Activated CD8-positive, alpha-beta memory T cell treated with anti-CD3 and anti-CD28 coated beads, Interleukin-2, amount 50 U/mL, for 4 hours (primary cell): ENCODE measurements at regions not wholly inside any gene's neighbourhood (a gene's known extent, or its start where the extent isn't known, plus 50 kb on each side); places are given as distances from the start of the nearest gene placed in this dataset.

ENCODE experiments used
- DNase-seq: peaks from one replicate; pipeline ENCODE4 v3.0.0-alpha.2; 2020

DNA sequence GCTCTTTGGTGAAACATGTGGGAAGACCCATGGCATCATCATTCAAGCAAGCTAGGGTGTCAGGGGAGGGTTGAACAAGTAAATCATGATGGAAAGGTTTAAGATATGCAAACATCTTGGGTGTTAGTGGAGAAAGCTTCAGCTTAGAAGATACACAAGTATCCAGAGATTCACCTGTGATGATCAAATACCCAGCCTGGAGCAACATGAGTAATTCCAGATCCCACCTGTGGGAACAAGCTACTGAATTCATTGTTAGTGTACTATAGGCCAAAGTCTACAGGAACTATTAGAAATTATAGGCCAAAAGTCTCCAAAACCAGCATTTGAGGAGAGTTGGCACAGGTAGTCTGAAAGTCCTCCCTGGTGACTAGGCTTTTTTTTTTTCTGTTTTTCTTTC, 499.9 kb downstream of the NUF2 start:
- no peak for DNase-seq

GRCh38 chr1:163823017-163823416, 501.3 kb downstream of the NUF2 start:
- no peak for DNase-seq

GRCh38 chr1:163824006-163824405, 502.3 kb downstream of the NUF2 start:
- no peak for DNase-seq

DNA sequence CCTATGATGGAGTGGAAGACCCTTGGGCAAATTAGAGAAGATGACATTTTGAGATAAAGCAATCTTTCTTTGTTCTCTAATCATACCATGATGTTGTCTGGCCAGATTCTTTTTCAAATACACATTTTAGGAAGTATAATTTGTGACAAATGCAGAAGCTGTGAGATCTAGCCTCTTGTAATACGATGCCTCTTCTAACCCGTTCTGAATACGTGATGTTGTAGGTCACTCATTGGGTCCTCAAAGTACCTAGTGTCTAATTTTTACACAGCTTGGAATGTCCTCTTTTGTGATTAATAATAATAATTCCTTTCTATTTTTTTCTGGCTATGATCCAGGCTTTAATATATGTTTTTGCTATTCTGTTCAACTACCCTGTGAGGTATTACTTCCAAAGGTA, 502.7 kb downstream of the NUF2 start:
- DNase-seq: no peak

DNA sequence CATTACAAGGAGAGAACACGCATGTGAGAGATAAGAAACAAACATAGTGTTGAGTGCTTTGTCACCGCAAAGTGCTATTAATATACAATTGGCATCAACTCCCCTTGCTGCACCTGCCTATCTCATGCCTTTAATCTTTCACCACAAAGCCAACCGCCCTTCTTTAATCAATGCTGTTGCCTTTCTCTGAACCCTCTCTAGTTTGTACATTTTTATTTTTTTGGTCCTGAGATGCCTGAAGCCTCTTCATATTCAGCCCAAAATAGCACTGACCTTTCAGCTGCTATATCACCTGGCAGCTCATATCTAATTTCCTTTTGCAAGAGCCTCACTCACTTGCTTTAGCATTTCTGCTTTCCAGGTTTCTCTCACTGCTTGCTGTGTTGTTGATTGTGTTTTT, 504.7 kb downstream of the NUF2 start:
- no peak for DNase-seq

DNA sequence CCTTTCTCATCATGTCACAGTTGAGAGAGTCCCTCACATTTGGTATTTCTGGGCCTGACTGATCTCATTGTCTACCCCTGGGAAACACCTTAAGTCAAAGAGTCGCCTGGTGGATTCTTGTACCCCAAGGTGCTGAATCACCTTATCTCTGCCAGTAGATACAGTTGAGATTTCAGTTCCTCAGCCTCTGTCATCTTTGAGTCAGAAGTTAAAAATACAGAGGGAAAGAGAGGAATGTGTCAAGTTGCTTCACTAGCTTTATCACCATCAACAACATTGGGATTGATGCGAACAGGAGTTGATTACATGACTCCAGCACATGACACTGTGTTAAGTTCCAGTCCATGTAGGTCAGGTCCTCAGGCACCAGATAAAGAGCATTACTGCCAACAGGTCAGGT, 513.0 kb downstream of the NUF2 start:
- no peak for DNase-seq

DNA sequence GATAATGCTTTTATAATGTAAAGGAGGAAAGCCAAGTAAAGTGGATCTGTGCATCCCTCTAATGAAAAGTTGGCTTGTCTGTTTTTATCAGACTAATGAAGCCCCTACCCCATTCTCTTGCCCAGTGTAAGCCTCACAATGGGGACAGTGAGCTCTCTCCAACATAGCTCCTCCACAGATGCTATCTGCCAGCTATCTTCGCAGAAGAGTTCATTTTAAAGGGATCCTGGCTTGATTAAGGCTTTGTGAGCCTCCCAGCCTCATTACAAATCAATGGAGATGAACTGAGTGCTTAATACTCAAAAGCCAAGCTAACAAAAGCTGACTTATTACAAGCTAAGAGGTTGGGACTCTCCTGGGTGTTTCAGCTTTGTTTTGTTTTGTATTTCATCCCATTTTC, 514.7 kb downstream of the NUF2 start:
- no peak for DNase-seq

- DNase-seq: no peak
Measured at GRCh38 chr1:163837206-163837605, 515.5 kb downstream of the NUF2 start.

- DNase-seq: no peak
Measured at GRCh38 chr1:163842571-163842970, 520.8 kb downstream of the NUF2 start.

DNA sequence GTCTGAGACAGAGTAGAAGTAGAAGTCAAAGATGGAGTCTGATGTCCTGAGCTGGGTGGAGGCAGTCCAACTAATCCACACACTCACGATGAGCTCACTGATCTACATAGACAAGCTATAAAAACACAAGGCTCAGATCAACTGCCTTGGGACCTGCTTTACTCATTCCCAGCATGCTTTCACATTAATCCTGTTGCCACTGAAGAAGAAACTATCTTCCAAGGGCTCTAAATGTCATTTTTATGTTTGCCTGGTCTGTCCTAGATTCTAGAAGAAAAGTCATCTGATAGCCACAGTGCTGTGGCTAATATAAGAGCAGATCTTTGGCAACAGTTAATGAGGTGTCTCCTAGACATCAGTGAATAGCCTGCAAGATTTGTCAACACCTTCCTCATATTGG, 522.7 kb downstream of the NUF2 start:
- DNase-seq: no peak

- DNase-seq: no peak
Measured at GRCh38 chr1:163845279-163845678, 523.5 kb downstream of the NUF2 start.

DNA sequence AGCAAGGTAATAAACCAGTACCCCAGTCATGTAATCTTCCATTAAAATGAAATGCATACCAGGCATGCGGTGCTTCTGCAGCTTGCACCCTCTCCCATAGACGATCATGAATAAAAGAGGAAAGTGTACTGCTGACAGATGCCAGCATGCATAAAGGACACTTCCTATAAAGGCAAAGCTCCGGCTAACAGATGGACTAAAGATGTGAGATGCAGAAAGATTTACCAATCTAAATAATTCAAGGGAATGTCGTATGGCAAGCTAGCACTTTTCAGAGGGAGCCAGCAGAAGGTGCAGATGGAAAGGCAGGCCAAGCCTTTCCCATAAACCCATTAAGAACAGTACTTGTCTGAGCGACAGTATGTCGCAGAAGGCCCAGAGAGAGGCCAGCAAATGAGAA, 542.0 kb downstream of the NUF2 start:
- DNase-seq: no peak

DNA sequence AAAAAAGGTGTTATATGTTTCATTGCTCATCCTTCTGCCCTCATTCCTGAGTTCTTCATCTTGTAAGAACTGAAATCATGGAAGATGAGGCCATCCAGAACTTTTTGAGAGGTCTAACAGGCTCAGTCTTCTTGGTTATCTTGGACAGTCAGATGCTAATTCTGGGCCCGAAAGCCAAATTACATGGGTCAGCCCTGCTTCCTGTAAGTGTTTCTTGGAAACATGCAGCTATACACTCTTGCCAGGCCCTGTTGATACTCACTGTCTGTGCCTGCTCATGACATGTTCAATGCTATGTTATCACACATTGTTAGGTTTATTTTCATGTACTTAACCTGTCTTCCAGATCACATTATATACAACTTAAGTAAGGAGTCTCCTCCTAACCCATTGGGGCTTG, 542.5 kb downstream of the NUF2 start:
- no peak for DNase-seq

- DNase-seq: no peak
Measured at GRCh38 chr1:163866564-163866963, 544.8 kb downstream of the NUF2 start.

- no peak for DNase-seq
Measured at GRCh38 chr1:163870666-163871065, 548.9 kb downstream of the NUF2 start.

DNA sequence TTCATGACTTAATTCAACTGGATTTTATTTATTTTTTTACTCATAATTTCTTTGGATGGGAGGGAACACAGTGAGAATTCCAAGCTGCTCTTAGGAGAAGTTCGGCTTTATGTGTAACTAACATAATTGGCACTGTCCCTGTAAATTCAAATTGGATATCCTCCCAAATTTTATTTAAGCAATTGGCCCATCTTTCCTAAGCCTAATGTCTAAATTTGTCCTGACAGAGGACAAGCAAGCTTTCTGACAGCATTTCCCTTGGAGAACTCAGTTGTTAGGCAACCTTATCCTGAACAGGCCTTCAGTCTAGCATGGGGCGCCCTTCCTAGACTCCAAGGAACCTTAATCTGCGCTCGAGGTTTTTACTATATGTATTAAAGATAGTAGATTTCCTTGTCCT, 550.3 kb downstream of the NUF2 start:
- DNase-seq: no peak

DNA sequence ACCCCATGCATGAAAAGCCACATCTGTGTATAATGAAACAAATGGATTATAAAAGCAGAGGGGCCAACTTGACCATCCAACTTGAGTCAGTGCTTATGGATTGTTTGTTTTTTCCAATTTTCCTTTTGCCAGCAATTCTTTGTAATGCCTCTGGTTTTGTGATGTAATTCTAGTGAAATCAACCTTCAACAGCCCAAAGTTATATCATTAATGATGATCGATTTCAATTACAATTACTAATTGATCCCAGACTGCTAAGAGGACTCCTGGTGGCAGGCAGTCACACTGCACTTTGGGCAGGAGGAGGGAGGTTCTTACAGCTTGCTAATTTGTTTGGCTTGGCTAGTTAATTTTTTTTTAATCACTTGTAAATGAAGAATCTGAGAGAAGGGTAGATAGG, 552.3 kb downstream of the NUF2 start:
- DNase-seq: no peak

- no peak for DNase-seq
Measured at GRCh38 chr1:163875200-163875926, 553.6 kb downstream of the NUF2 start.

- no peak for DNase-seq
Measured at GRCh38 chr1:163875927-163876320, 554.2 kb downstream of the NUF2 start.

DNA sequence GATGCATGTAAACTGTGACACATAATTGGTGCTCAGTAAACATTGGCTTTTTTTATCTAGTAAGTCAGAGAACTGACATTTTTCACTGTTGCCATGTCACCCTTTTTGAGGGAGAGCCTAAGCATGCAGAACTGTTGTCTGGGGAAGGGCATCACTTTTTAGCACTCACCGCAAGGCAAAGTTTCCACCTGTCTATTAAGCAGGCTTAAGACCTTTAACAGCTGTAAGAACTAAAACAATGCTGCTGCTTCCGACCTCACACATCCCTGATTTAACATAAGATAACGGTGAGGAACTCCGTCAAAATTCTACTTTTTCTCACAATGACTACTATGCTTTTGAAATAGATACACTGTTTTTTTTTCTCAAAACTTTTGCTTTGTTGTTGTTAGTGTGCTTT, 554.8 kb downstream of the NUF2 start:
- no peak for DNase-seq

- DNase-seq: no peak
Measured at GRCh38 chr1:163877016-163877415, 555.3 kb downstream of the NUF2 start.

DNA sequence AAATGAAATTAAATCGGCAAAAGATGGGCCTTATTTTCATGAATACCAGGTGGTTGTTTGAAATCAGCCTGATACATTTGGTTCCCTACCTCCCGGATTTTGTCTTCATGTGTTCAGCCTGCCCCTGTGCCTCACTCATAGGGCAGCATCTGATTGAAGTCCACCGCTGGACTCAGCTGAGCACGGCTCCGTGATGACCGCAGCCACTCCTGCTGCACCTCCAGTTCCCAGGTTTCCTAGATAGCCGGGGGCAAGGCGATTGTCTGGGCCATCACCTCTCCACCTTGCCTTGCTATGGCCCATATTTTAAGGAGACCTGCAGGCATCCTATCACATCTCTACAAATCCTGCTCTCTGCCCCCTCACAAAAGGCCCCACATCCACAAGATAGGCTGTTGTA, 563.8 kb downstream of the NUF2 start:
- no peak for DNase-seq

DNA sequence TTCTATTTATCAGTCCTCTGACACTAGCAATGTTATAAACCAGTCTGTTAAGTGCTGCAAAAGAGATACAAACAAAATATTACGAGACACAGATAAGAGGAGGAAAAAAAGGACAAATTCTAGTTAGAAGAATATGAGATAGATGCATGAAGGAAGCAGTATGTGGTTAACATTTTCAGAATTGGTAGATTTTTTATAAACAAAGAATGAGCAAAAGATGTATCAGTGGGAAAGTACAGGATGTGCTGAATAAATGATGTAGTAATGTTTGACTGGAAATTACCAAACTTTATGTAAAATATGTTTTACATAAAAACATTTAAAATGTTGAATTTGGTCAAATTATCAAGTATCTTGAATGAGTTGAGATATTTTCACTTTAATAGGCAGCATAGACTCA, 574.2 kb downstream of the NUF2 start:
- DNase-seq: no peak

DNA sequence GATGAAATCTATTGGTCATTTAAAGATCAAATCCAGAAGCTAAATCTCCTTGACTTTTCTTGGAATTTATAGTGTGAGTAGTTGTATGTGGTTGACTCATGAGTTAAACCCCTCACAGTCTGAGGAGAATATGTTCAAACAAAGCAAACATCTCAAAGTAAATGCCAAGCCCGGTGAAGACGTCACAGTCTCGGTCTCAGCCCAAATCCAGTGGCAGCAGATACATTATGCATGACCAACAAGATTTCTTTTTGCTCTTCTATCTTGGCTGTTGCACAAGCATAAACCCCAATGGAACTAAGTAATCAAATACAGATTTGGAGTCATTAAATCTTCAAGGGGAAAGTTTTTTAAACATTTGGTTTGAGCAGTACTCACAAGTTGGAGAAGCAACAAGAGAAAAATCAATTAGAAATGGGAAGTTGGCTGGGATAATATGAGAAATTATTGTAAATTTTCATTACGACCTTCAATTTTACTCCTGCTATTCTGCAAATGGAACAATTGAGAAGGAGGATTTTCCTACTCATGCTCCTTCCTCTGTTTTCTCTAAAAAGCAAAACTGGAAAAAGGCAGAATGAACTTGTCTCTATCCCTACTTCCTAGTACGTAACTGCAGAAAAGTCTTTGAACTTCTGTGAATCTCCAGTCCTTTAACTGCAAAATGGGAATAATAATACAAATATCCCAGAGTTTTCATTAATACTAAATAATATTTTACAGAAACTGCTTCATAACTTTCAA, 575.8 kb downstream of the NUF2 start:
- no peak for DNase-seq

DNA sequence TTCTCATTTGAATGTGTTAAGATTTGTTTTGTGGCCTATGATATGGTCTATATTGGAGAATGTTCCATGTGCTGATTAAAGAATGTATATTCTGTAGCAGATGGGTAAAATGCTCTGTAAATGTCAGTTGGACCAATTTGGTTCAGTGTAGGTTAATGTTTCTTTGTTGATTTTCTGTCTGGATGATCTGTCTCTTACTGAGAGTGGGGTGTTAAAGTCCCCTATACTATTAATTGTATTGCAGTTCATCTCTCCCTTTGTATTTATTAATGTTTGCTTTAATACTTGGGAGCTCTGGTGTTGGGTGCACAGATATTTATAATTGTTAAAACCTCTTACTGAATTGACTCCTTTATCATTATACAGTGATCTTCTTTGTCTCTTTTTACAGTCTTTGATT, 584.5 kb downstream of the NUF2 start:
- DNase-seq: no peak
